LNCAP (cell line): ENCODE measurements at regions not wholly inside any gene's neighbourhood (a gene's known extent, or its start where the extent isn't known, plus 50 kb on each side); places are given as distances from the start of the nearest gene placed in this dataset.

ENCODE experiments used
- CTCF ChIP-seq: fragments of 450-650 bp; IDR thresholded peaks from 2 replicates; pipeline ENCODE4 v1.5.1; 2017; ENCODE audit warnings: mild to moderate bottlenecking

GRCh38 chr1:190667914-190668313 is 190.2 kb upstream of the BRINP3 start:
- no peak for TF ChIP-seq CTCF

- TF ChIP-seq CTCF, result no peak
Measured at GRCh38 chr1:190679044-190679443, 201.4 kb upstream of the BRINP3 start.

- no peak for TF ChIP-seq CTCF
Measured at GRCh38 chr1:190679454-190679853, 201.8 kb upstream of the BRINP3 start.

GRCh38 chr1:190679983-190680382 is 202.3 kb upstream of the BRINP3 start:
- TF ChIP-seq CTCF, result no peak

- TF ChIP-seq CTCF, result no peak
Measured at GRCh38 chr1:190685676-190686075, 208.0 kb upstream of the BRINP3 start.

GRCh38 chr1:190688096-190688495 is 210.4 kb upstream of the BRINP3 start:
- TF ChIP-seq CTCF, result no peak

- TF ChIP-seq CTCF, result no peak
Measured at GRCh38 chr1:190699165-190699564, 221.5 kb upstream of the BRINP3 start.

- no peak for TF ChIP-seq CTCF
Measured at GRCh38 chr1:190708418-190709057, 230.9 kb upstream of the BRINP3 start.
